H9 (cell line): ENCODE measurements at regions not wholly inside any gene's neighbourhood (a gene's known extent, or its start where the extent isn't known, plus 50 kb on each side); places are given as distances from the start of the nearest gene placed in this dataset.

Experiments used
- DNase-seq: peaks from one replicate; pipeline ENCODE4 v3.0.0-alpha.2; 2017
- H2AFZ ChIP-seq: one replicate; pipeline ENCODE4 v1.6.1; 2013; ENCODE audit warnings: mild to moderate bottlenecking, low read length, control low read depth, moderate library complexity
- H2AK5ac ChIP-seq: 2 replicates; pipeline ENCODE4 v1.6.1; 2013; ENCODE audit warnings: low read length, control low read depth, mixed read lengths; ENCODE audit not compliant: insufficient read length
- H2BK120ac ChIP-seq: one replicate; pipeline ENCODE4 v1.6.1; 2013; ENCODE audit warnings: low read depth, mild to moderate bottlenecking, low read length, control low read depth, inconsistent platforms; ENCODE audit not compliant: poor library complexity, severe bottlenecking
- H2BK12ac ChIP-seq: 2 replicates; pipeline ENCODE4 v1.6.1; 2013; ENCODE audit warnings: low read length, control low read depth, mixed read lengths, low read depth; ENCODE audit not compliant: insufficient read length
- H2BK15ac ChIP-seq: 2 replicates; pipeline ENCODE4 v1.6.1; 2013; ENCODE audit warnings: low read depth, low read length, control low read depth
- H2BK20ac ChIP-seq: one replicate; pipeline ENCODE4 v1.6.1; 2013; ENCODE audit warnings: low read depth, mild to moderate bottlenecking, low read length, control low read depth, inconsistent platforms; ENCODE audit not compliant: poor library complexity, severe bottlenecking
- H2BK5ac ChIP-seq: 2 replicates; pipeline ENCODE4 v1.6.1; 2013; ENCODE audit warnings: low read length, control low read depth, mixed read lengths; ENCODE audit not compliant: insufficient read length
- H3K14ac ChIP-seq: 2 replicates; pipeline ENCODE4 v1.6.1; 2013; ENCODE audit warnings: low read length, control low read depth; ENCODE audit not compliant: insufficient read depth
- H3K18ac ChIP-seq: 2 replicates; pipeline ENCODE4 v1.6.1; 2013; ENCODE audit warnings: low read depth, mild to moderate bottlenecking, mixed read lengths, low read length, control low read depth; ENCODE audit not compliant: insufficient read length
- H3K23ac ChIP-seq: 2 replicates; pipeline ENCODE4 v1.6.1; 2013; ENCODE audit warnings: low read length, control low read depth, mixed read lengths, low read depth; ENCODE audit not compliant: insufficient read length
- H3K23me2 ChIP-seq: 2 replicates; pipeline ENCODE4 v1.6.1; 2013; ENCODE audit warnings: low read depth, mild to moderate bottlenecking, mixed read lengths, low read length, control low read depth; ENCODE audit not compliant: insufficient read length, poor library complexity, severe bottlenecking
- H3K27ac ChIP-seq: 2 replicates; pipeline ENCODE4 v1.5.1; 2013; ENCODE audit warnings: low read length, control low read depth, mixed read lengths, low read depth; ENCODE audit not compliant: insufficient read length
- H3K27me3 ChIP-seq: 2 replicates; pipeline ENCODE4 v1.6.1; 2013; ENCODE audit warnings: low read length, control low read depth, inconsistent platforms; ENCODE audit not compliant: insufficient read depth
- H3K4ac ChIP-seq: 2 replicates; pipeline ENCODE4 v1.6.1; 2013; ENCODE audit warnings: low read depth, mild to moderate bottlenecking, control low read depth, inconsistent platforms, low read length, moderate library complexity
- H3K4me1 ChIP-seq: 2 replicates; pipeline ENCODE4 v1.6.1; 2013; ENCODE audit warnings: low read length, control low read depth, inconsistent platforms; ENCODE audit not compliant: insufficient read depth
- H3K4me2 ChIP-seq: 2 replicates; pipeline ENCODE4 v1.6.1; 2013; ENCODE audit warnings: low read length, control low read depth, mixed read lengths; ENCODE audit not compliant: insufficient read length, insufficient read depth
- H3K56ac ChIP-seq: 2 replicates; pipeline ENCODE4 v1.6.1; 2013; ENCODE audit warnings: low read depth, mild to moderate bottlenecking, mixed read lengths, low read length, control low read depth; ENCODE audit not compliant: insufficient read length
- H3K79me1 ChIP-seq: 2 replicates; pipeline ENCODE4 v1.6.1; 2013; ENCODE audit warnings: low read depth, mild to moderate bottlenecking, moderate library complexity, low read length, control low read depth, inconsistent platforms; ENCODE audit not compliant: insufficient read depth, poor library complexity, severe bottlenecking
- H3K79me2 ChIP-seq: 2 replicates; pipeline ENCODE4 v1.6.1; 2013; ENCODE audit warnings: low read length, control low read depth, inconsistent platforms; ENCODE audit not compliant: insufficient read depth
- H3K9ac ChIP-seq: 2 replicates; pipeline ENCODE4 v1.6.1; 2013; ENCODE audit warnings: low read length, control low read depth, mixed read lengths; ENCODE audit not compliant: insufficient read length; ENCODE audit errors: extremely low read depth
- H3K9me3 ChIP-seq: one replicate; pipeline ENCODE4 v1.6.1; 2013; ENCODE audit warnings: low read depth, low read length, inconsistent platforms; ENCODE audit not compliant: control insufficient read depth
- H3T11ph ChIP-seq: one replicate; pipeline ENCODE4 v1.6.1; 2013; ENCODE audit warnings: mild to moderate bottlenecking, low read length, control low read depth, inconsistent platforms
- H4K20me1 ChIP-seq: one replicate; pipeline ENCODE4 v1.6.1; 2013; ENCODE audit not compliant: control insufficient read depth, insufficient read length, insufficient read depth
- H4K5ac ChIP-seq: 2 replicates; pipeline ENCODE4 v1.6.1; 2013; ENCODE audit warnings: low read depth, mild to moderate bottlenecking, mixed read lengths, low read length, control low read depth; ENCODE audit not compliant: insufficient read length
- H4K8ac ChIP-seq: replicated peaks from 2 replicates; pipeline ENCODE4 v1.6.1; 2013; ENCODE audit warnings: low read length, control low read depth, mixed read lengths, low read depth; ENCODE audit not compliant: insufficient read length
- H4K91ac ChIP-seq: 2 replicates; pipeline ENCODE4 v1.6.1; 2013; ENCODE audit warnings: low read depth, mild to moderate bottlenecking, moderate library complexity, mixed read lengths, low read length, control low read depth; ENCODE audit not compliant: insufficient read length
- H3K27ac Mint-ChIP-seq, 3 experiments: 2 replicates in 2 of 3; 3 replicates in 1 of 3; pipeline ENCODE4 v1.8.0; 2020 to 2021; ENCODE audit warnings: mixed read lengths in 3 of 3, mild to moderate bottlenecking in 1 of 3, moderate library complexity in 1 of 3
- H3K27me3 Mint-ChIP-seq: 2 replicates; pipeline ENCODE4 v1.8.0; 2021; ENCODE audit warnings: low read depth, mild to moderate bottlenecking, moderate library complexity, mixed read lengths
- H3K36me3 Mint-ChIP-seq, 3 experiments: 2 replicates in 2 of 3; 3 replicates in 1 of 3; pipeline ENCODE4 v1.8.0; 2020 to 2021; ENCODE audit warnings: low read depth in 3 of 3, mixed read lengths in 3 of 3; ENCODE audit not compliant: insufficient read depth in 1 of 3
- H3K4me1 Mint-ChIP-seq, 2 experiments: 2 replicates each; pipeline ENCODE4 v1.8.0; 2020; ENCODE audit warnings: mixed read lengths in 2 of 2
- H3K4me3 Mint-ChIP-seq, 2 experiments: 2 replicates in 1 of 2; 3 replicates in 1 of 2; pipeline ENCODE4 v1.8.0; 2020 to 2021; ENCODE audit warnings: mild to moderate bottlenecking in 2 of 2, mixed read lengths in 2 of 2, moderate library complexity in 1 of 2
- H3K9me3 Mint-ChIP-seq, 2 experiments: 2 replicates in 1 of 2; 3 replicates in 1 of 2; pipeline ENCODE4 v1.8.0; 2020; ENCODE audit warnings: mild to moderate bottlenecking in 2 of 2, mixed read lengths in 2 of 2, moderate library complexity in 1 of 2
- WGBS: extraction: QIAGEN DNeasy Blood & Tissue Kit; methylation state at CpG from one replicate; pipeline ENCODE4 v1.1.7; 2013; ENCODE audit warnings: missing lambda C conversion rate, low lambda C conversion rate, mixed read lengths; ENCODE audit not compliant: insufficient read length; ENCODE audit errors: extremely low coverage; 5-methylcytosine and 5-hydroxymethylcytosine counted together
- TF ChIP-seq, protein P1 (sequence below): fragments of 200-600 bp; sonication (generic); conservative IDR thresholded peaks from 3 replicates; pipeline ENCODE4 v1.8.0; 2021; ENCODE audit warnings: antibody characterized with exemption, mild to moderate bottlenecking

GRCh38 chr7:119228482-119228881, 1004.0 kb downstream of the ANKRD7 start:
- no CpG with 5 or more reads among the region's 1 CpG for WGBS
- Histone ChIP-seq H2BK20ac (no peak overlapping the region), H3K4ac (no peak overlapping the region), H3K27me3 (no peaks in the 10 kb centered on the region), H2BK5ac (no peak overlapping the region), H3K18ac (no peak overlapping the region), H3K27ac (no peak overlapping the region), H3K56ac (no peak overlapping the region), H2BK12ac (no peak overlapping the region), H3K23me2 (no peaks in the 10 kb centered on the region), H2BK15ac (no peak overlapping the region), H3K4me1 (no peaks in the 10 kb centered on the region), H3K14ac (no peak overlapping the region), H2AK5ac (no peak overlapping the region), H2AFZ (no peak overlapping the region), H4K91ac (no peak overlapping the region), H3K9me3 (no peaks in the 10 kb centered on the region), H2BK120ac (no peak overlapping the region), H4K20me1 (no peaks in the 10 kb centered on the region), H3T11ph (no peak overlapping the region), H3K23ac (no peak overlapping the region), H3K79me2 (no peaks in the 10 kb centered on the region), H3K79me1 (no peaks in the 10 kb centered on the region), H4K8ac (no peak overlapping the region), H3K9ac (no peak overlapping the region), H3K4me2 (no peak overlapping the region), H4K5ac (no peak overlapping the region)
- TF ChIP-seq, protein P1, sequence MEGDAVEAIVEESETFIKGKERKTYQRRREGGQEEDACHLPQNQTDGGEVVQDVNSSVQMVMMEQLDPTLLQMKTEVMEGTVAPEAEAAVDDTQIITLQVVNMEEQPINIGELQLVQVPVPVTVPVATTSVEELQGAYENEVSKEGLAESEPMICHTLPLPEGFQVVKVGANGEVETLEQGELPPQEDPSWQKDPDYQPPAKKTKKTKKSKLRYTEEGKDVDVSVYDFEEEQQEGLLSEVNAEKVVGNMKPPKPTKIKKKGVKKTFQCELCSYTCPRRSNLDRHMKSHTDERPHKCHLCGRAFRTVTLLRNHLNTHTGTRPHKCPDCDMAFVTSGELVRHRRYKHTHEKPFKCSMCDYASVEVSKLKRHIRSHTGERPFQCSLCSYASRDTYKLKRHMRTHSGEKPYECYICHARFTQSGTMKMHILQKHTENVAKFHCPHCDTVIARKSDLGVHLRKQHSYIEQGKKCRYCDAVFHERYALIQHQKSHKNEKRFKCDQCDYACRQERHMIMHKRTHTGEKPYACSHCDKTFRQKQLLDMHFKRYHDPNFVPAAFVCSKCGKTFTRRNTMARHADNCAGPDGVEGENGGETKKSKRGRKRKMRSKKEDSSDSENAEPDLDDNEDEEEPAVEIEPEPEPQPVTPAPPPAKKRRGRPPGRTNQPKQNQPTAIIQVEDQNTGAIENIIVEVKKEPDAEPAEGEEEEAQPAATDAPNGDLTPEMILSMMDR = no peak
- Mint-ChIP-seq H3K4me3 (no peak overlapping the region), H3K4me1 (no peaks in the 10 kb centered on the region), H3K36me3 (0 out of 7 replicates have a peak, but pooled peaks cover 0 to 3% (median 0%) of the 10 kb centered on the region in 3 experiments), H3K9me3 (peaks cover 0 to 2% of the 10 kb centered on the region in 2 experiments; a peak in 1 of 5 replicates), H3K27me3 (no peaks in the 10 kb centered on the region), H3K27ac (no peak overlapping the region)
- DNase-seq = no peak
